Type B pancreatic cell (in vitro differentiated cells): ENCODE measurements at regions not wholly inside any gene's neighbourhood (a gene's known extent, or its start where the extent isn't known, plus 50 kb on each side); places are given as distances from the start of the nearest gene placed in this dataset.

Experiments used
- DNase-seq: peaks from one replicate; pipeline ENCODE4 v3.0.0; 2021; ENCODE audit warnings: mixed read lengths; ENCODE audit not compliant: unreplicated experiment; ENCODE audit errors: extremely low spot score
- H3K27ac Mint-ChIP-seq: 2 replicates; pipeline ENCODE4 v1.8.0; 2021; ENCODE audit warnings: mild to moderate bottlenecking, mixed read lengths
- H3K27me3 Mint-ChIP-seq: 2 replicates; pipeline ENCODE4 v1.8.0; 2021; ENCODE audit warnings: mixed read lengths
- H3K36me3 Mint-ChIP-seq: 2 replicates; pipeline ENCODE4 v1.8.0; 2021; ENCODE audit warnings: mixed read lengths
- H3K4me1 Mint-ChIP-seq: one replicate; pipeline ENCODE4 v1.8.0; 2021; ENCODE audit warnings: mixed read lengths; ENCODE audit not compliant: unreplicated experiment
- H3K4me3 Mint-ChIP-seq: 2 replicates; pipeline ENCODE4 v1.8.0; 2021; ENCODE audit warnings: mild to moderate bottlenecking, mixed read lengths
- H3K9me3 Mint-ChIP-seq: 2 replicates; pipeline ENCODE4 v1.8.0; 2021; ENCODE audit warnings: mixed read lengths
- CTCF ChIP-seq: fragments of 200-600 bp; sonication (generic); conservative IDR thresholded peaks from 2 replicates; pipeline ENCODE4 v1.5.0; 2021; ENCODE audit warnings: antibody characterized with exemption, mild to moderate bottlenecking

DNA sequence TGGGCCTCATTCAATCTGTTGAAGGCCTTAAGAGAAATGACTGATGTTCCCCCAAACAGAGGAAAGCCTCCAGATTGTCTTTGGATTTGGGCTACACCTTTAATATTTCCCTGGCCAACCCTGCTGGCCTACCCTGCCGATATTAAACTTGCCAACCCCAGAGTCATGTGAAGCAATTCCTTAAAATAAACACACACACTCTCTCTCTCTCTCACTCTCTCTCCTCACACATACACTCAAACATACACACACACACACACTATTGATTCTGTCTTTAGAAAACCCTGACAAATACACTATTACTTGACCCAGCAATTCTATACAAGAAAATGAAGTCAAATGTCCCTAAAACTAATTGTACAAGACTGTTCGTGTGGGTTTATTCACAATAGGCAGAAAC lies 109.9 kb upstream of the ST8SIA2 start:
- Mint-ChIP-seq H3K27me3 (peaks cover 14% of the 10 kb centered on the region), H3K9me3 (no peaks in the 10 kb centered on the region), H3K4me3 (no peak overlapping the region), H3K27ac (no peak overlapping the region), H3K4me1 (no peaks in the 10 kb centered on the region), H3K36me3 (no peaks in the 10 kb centered on the region)
- no peak for DNase-seq
- TF ChIP-seq CTCF: no peak

- H3K27ac Mint-ChIP-seq: no peak overlapping the region
- H3K9me3 Mint-ChIP-seq: no peaks in the 10 kb centered on the region
- H3K4me3 Mint-ChIP-seq: no peak overlapping the region
- H3K36me3 Mint-ChIP-seq: no peaks in the 10 kb centered on the region
- no peak for TF ChIP-seq CTCF
- no peak for DNase-seq
- H3K4me1 Mint-ChIP-seq: no peaks in the 10 kb centered on the region
- peaks cover 12% of the 10 kb centered on the region for H3K27me3 Mint-ChIP-seq
Measured at GRCh38 chr15:92288755-92289154, 104.9 kb upstream of the ST8SIA2 start.

GRCh38 chr15:92289733-92290132 lies 103.9 kb upstream of the ST8SIA2 start:
- H3K4me1 Mint-ChIP-seq: no peaks in the 10 kb centered on the region
- peaks cover 12% of the 10 kb centered on the region for H3K27me3 Mint-ChIP-seq

GRCh38 chr15:92290359-92290992 lies 103.2 kb upstream of the ST8SIA2 start:
- no peaks in the 10 kb centered on the region for H3K9me3 Mint-ChIP-seq
- no peaks in the 10 kb centered on the region for H3K36me3 Mint-ChIP-seq

More at GRCh38 chr15:92289733-92290132, 103.9 kb upstream of the ST8SIA2 start:
- no peak for TF ChIP-seq CTCF
- DNase-seq: no peak
- Mint-ChIP-seq H3K4me3 (no peak overlapping the region), H3K27ac (no peak overlapping the region), H3K9me3 (no peaks in the 10 kb centered on the region), H3K36me3 (no peaks in the 10 kb centered on the region)

GRCh38 chr15:92291900-92292299 lies 101.8 kb upstream of the ST8SIA2 start:
- Mint-ChIP-seq H3K27me3 (peaks cover 14% of the 10 kb centered on the region), H3K4me3 (no peak overlapping the region), H3K9me3 (no peaks in the 10 kb centered on the region), H3K36me3 (no peaks in the 10 kb centered on the region), H3K4me1 (no peaks in the 10 kb centered on the region), H3K27ac (no peak overlapping the region)
- TF ChIP-seq CTCF: no peak
- DNase-seq: no peak

More at GRCh38 chr15:92290359-92290992, 103.2 kb upstream of the ST8SIA2 start:
- Mint-ChIP-seq H3K27me3 (peaks cover 14% of the 10 kb centered on the region), H3K27ac (no peak overlapping the region), H3K4me1 (no peaks in the 10 kb centered on the region), H3K4me3 (no peak overlapping the region)
- TF ChIP-seq CTCF: no peak
- no peak for DNase-seq
